ENCODE measurements at regions not wholly inside any gene's neighbourhood (a gene's known extent, or its start where the extent isn't known, plus 50 kb on each side); places are given as distances from the start of the nearest gene placed in this dataset.
A peak's percentile ranks its signal among the peaks of the same experiment; 100 is the strongest.
"Not testable (repeated sequence)": the region's sequence is repeated elsewhere in the genome, so short reads cannot be mapped to it uniquely, and the experiment has no call there.

DNA sequence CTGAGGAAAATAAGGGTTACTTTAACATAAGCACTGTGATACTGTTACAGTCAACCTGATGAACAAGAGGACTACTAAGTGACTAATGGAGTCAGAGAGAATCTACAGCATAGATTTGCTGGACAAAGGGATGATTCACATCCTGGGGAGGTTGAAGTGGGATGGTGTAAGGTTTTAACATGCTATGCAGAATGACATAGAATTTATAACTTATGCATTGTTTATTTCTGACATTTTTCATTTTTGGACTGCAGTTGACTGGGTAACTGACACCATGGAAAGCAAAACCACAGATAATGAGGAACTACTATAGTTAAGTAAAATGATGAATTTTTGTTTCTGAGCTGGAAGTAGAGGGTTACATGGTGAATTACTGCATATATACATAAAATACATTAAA is 389.2 kb downstream of the MAT2B start:
- no peak for DNase-seq
- H3K27ac Mint-ChIP-seq = no peak overlapping the region
- peaks cover 0 to 4% (median 0%) of the 10 kb centered on the region in 3 donors for H3K36me3 Mint-ChIP-seq
- no peak overlapping the region for H3K4me3 Mint-ChIP-seq
- peaks cover 9 to 18% of the 10 kb centered on the region in 2 donors for H3K4me1 Mint-ChIP-seq
- H3K9me3 Mint-ChIP-seq = no peaks in the 10 kb centered on the region
- no peaks in the 10 kb centered on the region for H3K27me3 Mint-ChIP-seq (ENCODE audit: low read depth in 3 of 3)

DNA sequence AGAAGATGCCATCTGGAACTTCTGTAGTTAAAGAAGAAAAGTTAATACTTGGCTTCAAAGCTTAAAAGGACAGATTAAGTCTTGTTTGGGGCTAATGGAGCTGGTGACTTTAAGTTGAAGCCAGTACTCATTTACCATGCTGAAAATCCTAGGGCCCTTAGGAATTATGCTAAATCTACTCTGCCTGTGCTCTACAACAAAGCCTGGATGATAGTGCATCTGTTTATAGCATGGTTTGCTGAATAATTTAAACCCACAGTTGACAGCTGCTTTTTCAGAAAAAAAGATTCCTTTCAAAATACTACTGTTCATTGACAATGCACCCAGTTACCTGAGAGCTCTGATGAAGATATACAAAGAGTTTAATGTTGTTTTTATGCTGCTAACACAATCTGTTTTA is 393.5 kb downstream of the MAT2B start:
- H3K27me3 Mint-ChIP-seq (ENCODE audit: low read depth in 3 of 3) = peaks cover 0 to 2% (median under 1%) of the 10 kb centered on the region in 3 donors
- no peaks in the 10 kb centered on the region for H3K36me3 Mint-ChIP-seq
- no peak overlapping the region for H3K4me3 Mint-ChIP-seq
- H3K9me3 Mint-ChIP-seq = peaks cover 0 to 4% (median 0%) of the 10 kb centered on the region in 6 donors
- DNase-seq = no peak
- no peak overlapping the region for H3K27ac Mint-ChIP-seq
- peaks cover 9 to 18% of the 10 kb centered on the region in 2 donors for H3K4me1 Mint-ChIP-seq

DNA sequence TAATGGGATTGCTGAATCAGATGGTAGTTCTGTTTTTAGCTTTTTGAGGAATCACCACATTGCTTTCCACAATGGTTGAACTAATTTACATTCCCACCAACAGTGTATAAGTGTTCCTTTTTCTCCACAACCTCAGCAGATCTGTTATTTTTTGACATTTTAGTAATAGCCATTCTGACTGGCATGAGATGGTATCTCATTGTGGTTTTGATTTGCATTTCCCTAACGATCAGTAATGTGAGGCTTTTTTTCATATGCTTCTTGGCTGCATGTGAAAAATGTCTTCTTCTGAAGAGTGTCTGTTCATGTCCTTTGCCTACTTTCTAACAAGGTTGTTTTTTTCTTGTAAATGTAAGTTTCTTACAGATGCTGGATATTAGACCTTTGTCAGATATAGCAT is 402.4 kb downstream of the MAT2B start:
- H3K9me3 Mint-ChIP-seq; H3K27me3 Mint-ChIP-seq (ENCODE audit: low read depth in 3 of 3); H3K36me3 Mint-ChIP-seq: not testable (repeated sequence)
- Mint-ChIP-seq H3K4me3 (peak overlapping the region in 1 of 5 donors; percentile 1), H3K4me1 (peaks cover 18 to 37% of the 10 kb centered on the region in 2 donors), H3K27ac (peak overlapping the region in 3 of 6 donors; percentile 6 to 29 (median 18))
- peak in 1 of 3 donors; percentile 10 for DNase-seq

DNA sequence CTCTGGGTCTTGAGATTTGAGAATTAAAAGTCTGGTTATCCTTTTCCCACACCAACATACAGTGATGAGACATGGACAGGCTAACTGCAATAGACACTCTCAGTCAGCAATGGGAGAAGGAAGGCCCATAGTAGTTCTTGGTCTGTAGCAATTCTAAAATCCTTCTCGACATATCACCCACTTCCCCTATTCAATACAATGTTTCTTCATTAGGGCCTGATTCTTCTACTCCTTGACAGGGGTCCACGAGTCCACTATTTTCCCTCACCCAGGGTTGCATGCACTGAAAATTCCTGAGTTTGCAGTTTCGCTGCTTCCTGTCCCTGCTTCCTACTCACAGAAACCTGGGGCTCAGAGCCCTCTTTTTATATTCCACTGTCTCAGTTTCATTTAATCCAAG is 402.8 kb downstream of the MAT2B start:
- Mint-ChIP-seq H3K27me3 (ENCODE audit: low read depth in 3 of 3) (peaks cover 0 to 2% (median 0%) of the 10 kb centered on the region in 3 donors), H3K27ac (peak overlapping the region in 4 of 6 donors; percentile 9 to 71 (median 30)), H3K9me3 (no peaks in the 10 kb centered on the region), H3K4me1 (peaks cover 19 to 41% of the 10 kb centered on the region in 2 donors), H3K4me3 (peak overlapping the region in 1 of 5 donors; percentile 20), H3K36me3 (no peaks in the 10 kb centered on the region)
- no peak for DNase-seq

DNA sequence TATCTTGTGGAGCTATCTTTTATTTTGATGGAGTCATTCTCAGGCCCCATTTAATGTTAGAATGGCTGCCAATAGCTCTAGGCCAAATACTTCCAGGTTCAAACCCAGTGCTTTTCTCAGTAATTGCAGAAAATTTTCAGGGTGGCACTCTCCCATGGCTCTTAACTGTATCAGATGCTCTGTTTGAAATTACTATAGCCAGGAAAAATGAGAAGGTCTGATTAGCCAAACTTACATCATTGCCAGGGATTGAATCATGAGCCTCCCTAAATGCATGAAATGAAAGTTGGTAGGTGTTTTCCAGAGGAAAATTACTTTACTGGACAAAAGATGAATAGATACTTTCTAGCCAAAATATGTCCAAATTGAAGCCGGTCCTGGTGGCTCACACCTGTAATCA is 404.8 kb downstream of the MAT2B start:
- no peak overlapping the region for H3K27ac Mint-ChIP-seq
- DNase-seq = no peak
- peaks cover 0 to 2% (median 0%) of the 10 kb centered on the region in 3 donors for H3K27me3 Mint-ChIP-seq (ENCODE audit: low read depth in 3 of 3)
- H3K4me3 Mint-ChIP-seq = no peak overlapping the region
- H3K36me3 Mint-ChIP-seq = no peaks in the 10 kb centered on the region
- H3K4me1 Mint-ChIP-seq = peaks cover 35 to 61% of the 10 kb centered on the region in 2 donors
- no peaks in the 10 kb centered on the region for H3K9me3 Mint-ChIP-seq

DNA sequence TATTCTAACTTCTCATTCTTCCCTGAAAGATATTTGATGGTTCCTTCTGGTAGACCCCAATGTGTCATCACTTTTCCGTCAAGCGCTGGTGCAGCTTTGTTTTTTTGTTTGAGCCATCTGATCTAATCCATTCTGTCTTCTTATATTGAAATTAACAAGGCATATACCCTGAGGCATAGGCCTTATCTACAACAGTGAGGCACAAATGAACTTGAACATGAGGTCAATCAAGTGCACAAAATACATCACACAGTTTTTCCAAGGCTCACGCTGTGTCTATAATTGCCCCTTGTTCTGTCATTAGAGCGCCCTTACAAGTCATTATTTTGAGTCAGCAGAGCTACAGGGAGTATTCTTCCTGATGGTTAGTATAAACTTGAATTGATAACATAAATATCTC is 406.6 kb downstream of the MAT2B start:
- DNase-seq = no peak
- no peaks in the 10 kb centered on the region for H3K9me3 Mint-ChIP-seq
- no peak overlapping the region for H3K4me3 Mint-ChIP-seq
- peaks cover 0 to 2% (median 0%) of the 10 kb centered on the region in 3 donors for H3K27me3 Mint-ChIP-seq (ENCODE audit: low read depth in 3 of 3)
- no peaks in the 10 kb centered on the region for H3K36me3 Mint-ChIP-seq
- H3K27ac Mint-ChIP-seq = peak overlapping the region in 1 of 6 donors; percentile 70
- H3K4me1 Mint-ChIP-seq = peaks cover 53 to 74% of the 10 kb centered on the region in 2 donors

DNA sequence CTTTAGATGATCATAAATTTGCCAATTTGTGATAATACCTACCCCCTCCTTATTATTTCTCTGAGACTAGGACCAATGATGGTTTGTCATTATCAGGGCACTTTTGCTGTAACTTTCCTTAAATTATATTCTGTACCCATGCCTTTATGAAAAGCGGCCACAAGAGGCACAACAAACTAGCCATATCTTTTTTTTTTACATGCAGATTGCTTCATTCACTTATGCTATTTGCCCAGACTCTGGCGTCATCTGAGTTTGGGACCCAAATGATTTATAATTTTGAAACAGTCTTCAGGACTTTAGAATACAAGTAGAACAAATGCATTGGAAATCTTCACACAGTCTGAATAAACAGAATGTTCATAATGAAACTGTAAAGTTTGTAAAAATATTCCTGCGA is 408.1 kb downstream of the MAT2B start:
- Mint-ChIP-seq H3K4me3 (no peak overlapping the region), H3K27ac (peak overlapping the region; percentile 37 to 82 (median 54)), H3K9me3 (peaks cover 0 to 4% (median 0%) of the 10 kb centered on the region in 6 donors)

DNA sequence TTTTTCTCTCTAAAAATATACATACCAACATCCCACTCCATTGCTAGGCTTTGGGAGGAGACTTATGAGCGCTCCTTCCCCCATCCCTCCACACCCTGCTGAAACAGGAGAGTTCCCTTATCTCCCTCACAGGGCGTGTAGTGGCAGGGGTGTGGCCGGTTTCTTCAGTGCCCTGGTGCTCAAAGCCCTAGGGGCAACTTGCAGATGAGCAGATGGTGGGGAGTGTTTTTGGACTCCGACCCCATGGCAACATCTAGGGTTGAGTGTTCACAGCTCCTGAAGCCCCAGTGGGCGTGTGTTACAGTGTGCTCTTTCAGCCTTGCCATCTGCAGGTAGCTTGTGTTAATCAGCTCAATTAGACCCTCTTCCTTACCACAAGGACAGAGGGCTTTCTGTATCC is 409.5 kb downstream of the MAT2B start:
- H3K27me3 Mint-ChIP-seq (ENCODE audit: low read depth in 3 of 3) = peaks cover 0 to 2% (median 1%) of the 10 kb centered on the region in 3 donors
- peak overlapping the region; percentile 38 to 98 (median 94) for H3K27ac Mint-ChIP-seq
- H3K9me3 Mint-ChIP-seq = peaks cover 0 to 5% (median 2%) of the 10 kb centered on the region in 6 donors
- H3K4me3 Mint-ChIP-seq = peak overlapping the region in 4 of 5 donors; percentile 69 to 79 (median 76)
- peaks cover 0 to 10% (median 6%) of the 10 kb centered on the region in 3 donors for H3K36me3 Mint-ChIP-seq
- DNase-seq = no peak
- peaks cover 55 to 63% of the 10 kb centered on the region in 2 donors for H3K4me1 Mint-ChIP-seq

More for the DNA sequence above, 408.1 kb downstream of the MAT2B start:
- H3K36me3 Mint-ChIP-seq = peaks cover 0 to 4% (median 0%) of the 10 kb centered on the region in 3 donors
- no peak for DNase-seq
- H3K4me1 Mint-ChIP-seq = peaks cover 55 to 74% of the 10 kb centered on the region in 2 donors
- H3K27me3 Mint-ChIP-seq (ENCODE audit: low read depth in 3 of 3) = peaks cover 0 to 2% (median 0%) of the 10 kb centered on the region in 3 donors

DNA sequence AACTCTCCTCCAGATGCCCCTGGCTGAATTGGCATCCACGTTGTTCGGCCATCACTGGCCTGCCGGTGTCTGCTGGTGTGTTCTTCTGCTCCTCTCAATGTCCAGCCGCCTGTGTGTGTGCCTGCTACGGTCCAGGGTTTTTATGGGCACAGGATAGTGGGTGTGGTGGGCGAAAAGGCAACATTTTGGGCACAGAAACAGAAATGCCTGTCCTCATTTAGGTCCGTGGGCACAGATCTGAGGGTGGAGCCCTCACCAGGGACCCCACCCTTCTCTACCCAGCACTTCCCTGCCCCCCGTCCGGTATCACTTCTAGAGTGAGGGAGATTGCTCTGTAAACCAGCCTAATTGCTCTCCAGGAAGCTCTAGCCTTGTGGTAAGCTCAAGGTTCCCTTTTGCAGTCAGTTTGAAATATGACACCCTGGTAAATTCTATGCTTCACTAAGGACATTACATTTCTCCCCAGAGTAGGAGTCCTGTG is 410.1 kb downstream of the MAT2B start:
- Mint-ChIP-seq H3K27ac (peak overlapping the region; percentile 82 to 98 (median 94)), H3K4me1 (peaks cover 55 to 63% of the 10 kb centered on the region in 2 donors), H3K36me3 (peaks cover 0 to 10% (median 6%) of the 10 kb centered on the region in 3 donors), H3K27me3 (ENCODE audit: low read depth in 3 of 3) (peaks cover 0 to 2% (median 1%) of the 10 kb centered on the region in 3 donors), H3K9me3 (peaks cover 0 to 10% (median 2%) of the 10 kb centered on the region in 6 donors), H3K4me3 (peak overlapping the region; percentile 69 to 79 (median 76))
- peak; percentile 33 to 39 (median 37) for DNase-seq

DNA sequence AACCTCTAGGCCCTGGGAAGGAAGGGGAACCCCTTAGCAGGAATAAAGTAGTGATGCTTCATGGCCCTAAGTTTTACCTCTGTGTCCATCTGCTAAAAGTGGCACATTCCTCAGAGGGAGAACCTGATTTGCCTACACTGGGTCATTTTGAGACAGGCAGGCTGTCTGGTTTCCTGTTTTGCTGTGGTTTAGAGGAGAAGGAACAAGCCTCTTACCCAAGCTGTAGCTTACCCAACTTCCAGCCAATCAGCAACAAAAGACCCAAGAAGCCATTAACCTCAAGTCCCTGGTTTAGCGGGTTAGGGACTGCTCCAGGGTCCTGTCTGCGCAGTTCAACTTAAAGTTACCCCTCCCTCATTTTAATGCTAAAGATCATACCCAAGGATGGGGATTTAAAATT is 411.0 kb downstream of the MAT2B start:
- Mint-ChIP-seq H3K4me1 (peaks cover 55 to 63% of the 10 kb centered on the region in 2 donors), H3K36me3 (peaks cover 3 to 10% (median 6%) of the 10 kb centered on the region in 3 donors), H3K9me3 (peaks cover 0 to 10% (median 3%) of the 10 kb centered on the region in 6 donors), H3K27me3 (ENCODE audit: low read depth in 3 of 3) (peaks cover 0 to 2% (median 1%) of the 10 kb centered on the region in 3 donors), H3K4me3 (peak overlapping the region; percentile 69 to 79 (median 76)), H3K27ac (peak overlapping the region; percentile 82 to 98 (median 94))
- DNase-seq = peak; percentile 64 to 70 (median 70)

DNA sequence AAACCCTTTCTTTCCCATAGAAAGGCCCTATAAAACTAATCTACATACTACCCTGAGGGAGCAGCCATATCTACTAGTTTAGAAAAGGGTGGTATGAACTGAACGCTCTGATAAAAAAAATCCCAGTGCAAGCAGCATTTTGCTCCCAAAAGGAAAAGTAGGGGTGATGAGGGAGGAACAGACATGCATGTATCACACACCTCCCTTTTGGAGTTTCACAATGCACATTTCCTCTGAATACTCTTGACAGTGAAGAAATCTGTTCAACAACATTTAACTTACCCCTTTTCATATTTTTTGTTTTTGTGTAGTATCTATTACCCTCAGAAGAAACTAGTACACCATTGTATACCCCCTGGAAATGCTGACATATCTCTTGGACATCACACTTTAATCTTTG is 411.4 kb downstream of the MAT2B start:
- Mint-ChIP-seq H3K4me1 (peaks cover 55 to 63% of the 10 kb centered on the region in 2 donors), H3K27me3 (ENCODE audit: low read depth in 3 of 3) (peaks cover 0 to 2% (median 1%) of the 10 kb centered on the region in 3 donors), H3K4me3 (peak overlapping the region; percentile 69 to 79 (median 76)), H3K9me3 (peaks cover 0 to 10% (median 3%) of the 10 kb centered on the region in 6 donors), H3K27ac (peak overlapping the region; percentile 82 to 98 (median 94)), H3K36me3 (peaks cover 3 to 10% (median 6%) of the 10 kb centered on the region in 3 donors)
- no peak for DNase-seq

DNA sequence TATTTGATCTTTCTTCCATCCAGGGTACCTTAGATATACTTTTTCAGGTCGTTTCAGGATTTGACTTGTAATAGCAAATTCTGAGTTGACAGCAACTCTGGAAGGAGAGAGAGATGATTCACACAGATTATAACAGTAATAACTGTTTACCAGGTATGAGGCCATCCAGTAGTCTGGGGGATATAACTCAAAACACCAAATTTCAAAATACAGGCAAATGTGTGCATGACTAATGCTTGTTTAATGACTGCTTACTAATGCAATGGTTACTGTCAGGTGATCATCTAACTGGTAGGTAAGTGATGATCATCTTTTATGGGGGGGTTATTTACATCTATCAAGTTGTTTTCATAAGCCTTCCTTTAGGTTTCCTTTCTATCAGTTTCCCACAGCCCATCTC is 412.3 kb downstream of the MAT2B start:
- Mint-ChIP-seq H3K4me1 (peaks cover 55 to 59% of the 10 kb centered on the region in 2 donors), H3K4me3 (peak overlapping the region; percentile 48 to 79 (median 76)), H3K27me3 (ENCODE audit: low read depth in 3 of 3) (peaks cover 0 to 2% (median 1%) of the 10 kb centered on the region in 3 donors), H3K27ac (peak overlapping the region; percentile 82 to 98 (median 94)), H3K36me3 (peaks cover 3 to 10% (median 6%) of the 10 kb centered on the region in 3 donors), H3K9me3 (peaks cover 0 to 10% (median 3%) of the 10 kb centered on the region in 6 donors)
- DNase-seq = no peak

DNA sequence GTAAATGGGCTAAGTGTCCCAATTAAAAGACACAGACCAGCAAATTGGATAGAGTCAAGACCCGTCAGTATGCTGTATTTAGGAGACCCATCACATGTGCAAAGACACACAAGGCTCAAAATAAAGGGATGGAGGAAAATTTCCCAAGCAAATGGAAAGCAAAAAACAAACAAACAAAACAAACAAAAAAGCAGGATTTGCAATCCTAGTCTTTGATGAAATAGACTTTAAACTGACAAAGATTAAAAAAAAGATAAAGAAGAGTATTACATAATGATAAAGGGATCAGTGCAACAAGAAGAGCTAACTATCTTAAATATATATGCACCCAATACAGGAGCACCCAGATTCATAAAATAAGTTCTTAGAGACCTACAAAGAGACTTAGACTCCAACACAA is 429.6 kb downstream of the MAT2B start:
- H3K27me3 Mint-ChIP-seq (ENCODE audit: low read depth in 3 of 3); H3K27ac Mint-ChIP-seq; H3K4me3 Mint-ChIP-seq; H3K9me3 Mint-ChIP-seq; H3K36me3 Mint-ChIP-seq; DNase-seq; H3K4me1 Mint-ChIP-seq: not testable (repeated sequence)

DNA sequence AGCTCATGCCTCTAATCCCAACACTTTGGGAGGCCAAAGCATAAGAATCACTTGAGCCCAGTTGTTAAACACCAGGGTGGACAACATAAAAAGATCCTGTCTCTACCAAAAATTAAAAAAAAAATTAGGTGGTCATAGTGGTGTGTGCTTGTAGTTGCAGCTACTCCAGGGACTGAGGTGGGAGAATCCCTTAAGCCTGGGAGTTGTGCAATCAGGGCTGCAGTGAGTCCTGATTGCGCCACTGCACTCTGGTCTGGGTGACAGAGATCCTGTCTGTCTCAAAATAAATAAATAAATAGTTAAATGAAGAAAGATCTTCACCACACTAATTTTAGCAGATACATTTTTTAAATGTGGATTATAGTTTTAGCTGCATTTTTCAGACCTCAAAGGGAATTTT is 433.2 kb downstream of the MAT2B start:
- Mint-ChIP-seq H3K4me3 (no peak overlapping the region), H3K27me3 (ENCODE audit: low read depth in 3 of 3) (peaks cover 0 to 5% (median 4%) of the 10 kb centered on the region in 3 donors), H3K36me3 (no peaks in the 10 kb centered on the region), H3K9me3 (peaks cover 0 to 4% (median 0%) of the 10 kb centered on the region in 6 donors), H3K27ac (no peak overlapping the region), H3K4me1 (peaks cover 2 to 12% of the 10 kb centered on the region in 2 donors)
- no peak for DNase-seq
